WTC11 (cell line): ENCODE measurements at regions not wholly inside any gene's neighbourhood (a gene's known extent, or its start where the extent isn't known, plus 50 kb on each side); places are given as distances from the start of the nearest gene placed in this dataset.

ENCODE experiments used
- ATAC-seq: fragments of 200-7000 bp; cut with Tn5 transposase; 2 replicates; pipeline ENCODE4 v1.10.0; 2021; ENCODE audit warnings: mild to moderate bottlenecking, moderate library complexity
- CTCF ChIA-PET: fragments of 300-600 bp; sonication (Branson Sonifier 250); formaldehyde crosslinking; loops from one replicate; lab custom pipeline; 2021; ENCODE audit warnings: antibody characterized with exemption; lab: Charles Lee
- POLR2A ChIA-PET: fragments of 350-600 bp; sonication (Branson Sonifier 250); formaldehyde crosslinking; loops from one replicate; lab custom pipeline; 2021; ENCODE audit warnings: antibody characterized with exemption; lab: Charles Lee
- DNase-seq: peaks from one replicate; pipeline ENCODE4 v3.0.0; 2021; ENCODE audit warnings: low spot score
- H3K27ac Mint-ChIP-seq: 2 replicates; pipeline ENCODE4 v1.8.0; 2021; ENCODE audit warnings: mixed read lengths
- H3K27me3 Mint-ChIP-seq: 2 replicates; pipeline ENCODE4 v1.8.0; 2021; ENCODE audit warnings: low read depth, mild to moderate bottlenecking, moderate library complexity, mixed read lengths
- H3K36me3 Mint-ChIP-seq: 2 replicates; pipeline ENCODE4 v1.8.0; 2021; ENCODE audit warnings: mixed read lengths
- H3K4me1 Mint-ChIP-seq: 2 replicates; pipeline ENCODE4 v1.8.0; 2022; ENCODE audit warnings: mixed read lengths
- H3K4me3 Mint-ChIP-seq: 2 replicates; pipeline ENCODE4 v1.8.0; 2021; ENCODE audit warnings: mild to moderate bottlenecking, moderate library complexity, mixed read lengths
- H3K9me3 Mint-ChIP-seq: 2 replicates; pipeline ENCODE4 v1.8.0; 2021; ENCODE audit warnings: mixed read lengths
- ATF1 ChIP-seq: sonication (generic); formaldehyde crosslinking; IDR thresholded peaks from 2 replicates; pipeline ENCODE4 v1.8.1; 2023; ENCODE audit warnings: mild to moderate bottlenecking, moderate library complexity, missing genetic modification reagents
- CBFB ChIP-seq: sonication (generic); formaldehyde crosslinking; IDR thresholded peaks from 2 replicates; pipeline ENCODE4 v1.8.1; 2022; ENCODE audit warnings: mild to moderate bottlenecking, low read depth, missing genetic modification reagents
- GABPB1 ChIP-seq: sonication (generic); formaldehyde crosslinking; IDR thresholded peaks from 2 replicates; pipeline ENCODE4 v1.8.1; 2023; ENCODE audit warnings: mild to moderate bottlenecking, missing genetic modification reagents
- GTF2I ChIP-seq: fragments of 250-450 bp; sonication (Bioruptor Pico); conservative IDR thresholded peaks from 2 replicates; pipeline ENCODE4 v1.4.0; 2021; ENCODE audit warnings: mild to moderate bottlenecking
- JAZF1 ChIP-seq: fragments of 250-450 bp; sonication (Bioruptor Pico); IDR thresholded peaks from 2 replicates; pipeline ENCODE4 v1.9.0; 2021; ENCODE audit warnings: moderate library complexity, mild to moderate bottlenecking, inconsistent platforms
- NFE2L1 ChIP-seq: sonication (generic); formaldehyde crosslinking; IDR thresholded peaks from 2 replicates; pipeline ENCODE4 v1.8.1; 2023; ENCODE audit warnings: missing genetic modification reagents
- NR1H2 ChIP-seq: sonication (generic); formaldehyde crosslinking; IDR thresholded peaks from 2 replicates; pipeline ENCODE4 v1.9.0; 2021; ENCODE audit warnings: mild to moderate bottlenecking, moderate library complexity, missing genetic modification reagents
- RELA ChIP-seq: sonication (generic); formaldehyde crosslinking; IDR thresholded peaks from 2 replicates; pipeline ENCODE4 v1.8.1; 2022; ENCODE audit warnings: missing genetic modification reagents, mild to moderate bottlenecking, borderline replicate concordance
- SMAD4 ChIP-seq: sonication (generic); formaldehyde crosslinking; IDR thresholded peaks from 2 replicates; pipeline ENCODE4 v1.8.0; 2022; ENCODE audit warnings: mild to moderate bottlenecking, missing genetic modification reagents
- TEAD4 ChIP-seq: sonication (generic); formaldehyde crosslinking; IDR thresholded peaks from 2 replicates; pipeline ENCODE4 v1.8.0; 2022; ENCODE audit warnings: mild to moderate bottlenecking, missing genetic modification reagents
- ZNF219 ChIP-seq: sonication (generic); formaldehyde crosslinking; IDR thresholded peaks from 2 replicates; pipeline ENCODE4 v1.8.0; 2023; ENCODE audit warnings: missing genetic modification reagents, mild to moderate bottlenecking, borderline replicate concordance
- ZNF396 ChIP-seq: fragments of 250-450 bp; sonication (Bioruptor Pico); IDR thresholded peaks from 2 replicates; pipeline ENCODE4 v1.8.0; 2021; ENCODE audit warnings: mild to moderate bottlenecking, moderate library complexity, borderline replicate concordance
- TF ChIP-seq, protein P1 (sequence below): fragments of 250-450 bp; sonication (Bioruptor Pico); IDR thresholded peaks from 2 replicates; pipeline ENCODE4 v2.1.2; 2022; ENCODE audit warnings: mild to moderate bottlenecking, moderate library complexity
- TF ChIP-seq, protein P2 (sequence below): sonication (generic); formaldehyde crosslinking; IDR thresholded peaks from 2 replicates; pipeline ENCODE4 v1.8.1; 2023; ENCODE audit warnings: mild to moderate bottlenecking, missing genetic modification reagents, moderate library complexity
- TF ChIP-seq, protein P3 (sequence below): sonication (generic); formaldehyde crosslinking; IDR thresholded peaks from 2 replicates; pipeline ENCODE4 v1.8.1; 2022; ENCODE audit warnings: low read depth, missing genetic modification reagents, borderline replicate concordance
- TF ChIP-seq, protein P4 (sequence below): sonication (generic); formaldehyde crosslinking; IDR thresholded peaks from 2 replicates; pipeline ENCODE4 v1.8.0; 2023; ENCODE audit warnings: missing genetic modification reagents, mild to moderate bottlenecking, borderline replicate concordance
- TF ChIP-seq, protein P5 (sequence below): sonication (generic); formaldehyde crosslinking; IDR thresholded peaks from 2 replicates; pipeline ENCODE4 v1.8.1; 2023; ENCODE audit warnings: mild to moderate bottlenecking, missing genetic modification reagents
- TF ChIP-seq, protein P6 (sequence below): fragments of 250-450 bp; sonication (Bioruptor Pico); IDR thresholded peaks from 2 replicates; pipeline ENCODE4 v1.9.0; 2021; ENCODE audit warnings: mild to moderate bottlenecking

DNA sequence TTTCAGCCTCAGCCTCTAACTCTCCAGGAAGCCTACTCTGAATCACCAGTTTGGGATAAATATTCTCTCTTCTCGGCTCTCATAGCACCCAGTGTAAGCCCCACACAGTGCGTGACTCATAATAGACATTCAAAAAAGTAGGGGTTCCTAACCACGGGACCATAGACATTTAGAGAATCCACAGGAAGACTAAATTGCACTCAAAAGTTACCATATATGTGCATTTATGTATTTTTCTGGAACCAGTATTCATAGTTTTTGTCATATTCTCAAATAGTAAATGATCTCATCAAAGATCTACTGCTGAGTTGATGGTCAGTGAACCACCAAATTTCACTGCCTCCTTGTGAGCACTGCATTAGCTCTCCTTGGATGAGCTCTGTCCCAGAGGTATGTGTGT lies 625.7 kb downstream of the SMARCA1 start (continued):
- TF ChIP-seq, protein P1, sequence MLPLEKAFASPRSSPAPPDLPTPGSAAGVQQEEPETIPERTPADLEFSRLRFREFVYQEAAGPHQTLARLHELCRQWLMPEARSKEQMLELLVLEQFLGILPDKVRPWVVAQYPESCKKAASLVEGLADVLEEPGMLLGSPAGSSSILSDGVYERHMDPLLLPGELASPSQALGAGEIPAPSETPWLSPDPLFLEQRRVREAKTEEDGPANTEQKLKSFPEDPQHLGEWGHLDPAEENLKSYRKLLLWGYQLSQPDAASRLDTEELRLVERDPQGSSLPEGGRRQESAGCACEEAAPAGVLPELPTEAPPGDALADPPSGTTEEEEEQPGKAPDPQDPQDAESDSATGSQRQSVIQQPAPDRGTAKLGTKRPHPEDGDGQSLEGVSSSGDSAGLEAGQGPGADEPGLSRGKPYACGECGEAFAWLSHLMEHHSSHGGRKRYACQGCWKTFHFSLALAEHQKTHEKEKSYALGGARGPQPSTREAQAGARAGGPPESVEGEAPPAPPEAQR (CRISPR knock-in tag) = no peak
- TF ChIP-seq, protein P2, sequence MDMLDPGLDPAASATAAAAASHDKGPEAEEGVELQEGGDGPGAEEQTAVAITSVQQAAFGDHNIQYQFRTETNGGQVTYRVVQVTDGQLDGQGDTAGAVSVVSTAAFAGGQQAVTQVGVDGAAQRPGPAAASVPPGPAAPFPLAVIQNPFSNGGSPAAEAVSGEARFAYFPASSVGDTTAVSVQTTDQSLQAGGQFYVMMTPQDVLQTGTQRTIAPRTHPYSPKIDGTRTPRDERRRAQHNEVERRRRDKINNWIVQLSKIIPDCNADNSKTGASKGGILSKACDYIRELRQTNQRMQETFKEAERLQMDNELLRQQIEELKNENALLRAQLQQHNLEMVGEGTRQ (CRISPR knock-in tag) = no peak
- TF ChIP-seq, protein P3, sequence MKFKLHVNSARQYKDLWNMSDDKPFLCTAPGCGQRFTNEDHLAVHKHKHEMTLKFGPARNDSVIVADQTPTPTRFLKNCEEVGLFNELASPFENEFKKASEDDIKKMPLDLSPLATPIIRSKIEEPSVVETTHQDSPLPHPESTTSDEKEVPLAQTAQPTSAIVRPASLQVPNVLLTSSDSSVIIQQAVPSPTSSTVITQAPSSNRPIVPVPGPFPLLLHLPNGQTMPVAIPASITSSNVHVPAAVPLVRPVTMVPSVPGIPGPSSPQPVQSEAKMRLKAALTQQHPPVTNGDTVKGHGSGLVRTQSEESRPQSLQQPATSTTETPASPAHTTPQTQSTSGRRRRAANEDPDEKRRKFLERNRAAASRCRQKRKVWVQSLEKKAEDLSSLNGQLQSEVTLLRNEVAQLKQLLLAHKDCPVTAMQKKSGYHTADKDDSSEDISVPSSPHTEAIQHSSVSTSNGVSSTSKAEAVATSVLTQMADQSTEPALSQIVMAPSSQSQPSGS (CRISPR knock-in tag) = no peak
- TF ChIP-seq NR1H2 (CRISPR knock-in tag) = no peak
- TF ChIP-seq JAZF1 = no peak
- TF ChIP-seq, protein P4, sequence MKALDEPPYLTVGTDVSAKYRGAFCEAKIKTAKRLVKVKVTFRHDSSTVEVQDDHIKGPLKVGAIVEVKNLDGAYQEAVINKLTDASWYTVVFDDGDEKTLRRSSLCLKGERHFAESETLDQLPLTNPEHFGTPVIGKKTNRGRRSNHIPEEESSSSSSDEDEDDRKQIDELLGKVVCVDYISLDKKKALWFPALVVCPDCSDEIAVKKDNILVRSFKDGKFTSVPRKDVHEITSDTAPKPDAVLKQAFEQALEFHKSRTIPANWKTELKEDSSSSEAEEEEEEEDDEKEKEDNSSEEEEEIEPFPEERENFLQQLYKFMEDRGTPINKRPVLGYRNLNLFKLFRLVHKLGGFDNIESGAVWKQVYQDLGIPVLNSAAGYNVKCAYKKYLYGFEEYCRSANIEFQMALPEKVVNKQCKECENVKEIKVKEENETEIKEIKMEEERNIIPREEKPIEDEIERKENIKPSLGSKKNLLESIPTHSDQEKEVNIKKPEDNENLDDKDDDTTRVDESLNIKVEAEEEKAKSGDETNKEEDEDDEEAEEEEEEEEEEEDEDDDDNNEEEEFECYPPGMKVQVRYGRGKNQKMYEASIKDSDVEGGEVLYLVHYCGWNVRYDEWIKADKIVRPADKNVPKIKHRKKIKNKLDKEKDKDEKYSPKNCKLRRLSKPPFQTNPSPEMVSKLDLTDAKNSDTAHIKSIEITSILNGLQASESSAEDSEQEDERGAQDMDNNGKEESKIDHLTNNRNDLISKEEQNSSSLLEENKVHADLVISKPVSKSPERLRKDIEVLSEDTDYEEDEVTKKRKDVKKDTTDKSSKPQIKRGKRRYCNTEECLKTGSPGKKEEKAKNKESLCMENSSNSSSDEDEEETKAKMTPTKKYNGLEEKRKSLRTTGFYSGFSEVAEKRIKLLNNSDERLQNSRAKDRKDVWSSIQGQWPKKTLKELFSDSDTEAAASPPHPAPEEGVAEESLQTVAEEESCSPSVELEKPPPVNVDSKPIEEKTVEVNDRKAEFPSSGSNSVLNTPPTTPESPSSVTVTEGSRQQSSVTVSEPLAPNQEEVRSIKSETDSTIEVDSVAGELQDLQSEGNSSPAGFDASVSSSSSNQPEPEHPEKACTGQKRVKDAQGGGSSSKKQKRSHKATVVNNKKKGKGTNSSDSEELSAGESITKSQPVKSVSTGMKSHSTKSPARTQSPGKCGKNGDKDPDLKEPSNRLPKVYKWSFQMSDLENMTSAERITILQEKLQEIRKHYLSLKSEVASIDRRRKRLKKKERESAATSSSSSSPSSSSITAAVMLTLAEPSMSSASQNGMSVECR (CRISPR knock-in tag) = no peak
- TF ChIP-seq RELA (CRISPR knock-in tag) = no peak
- TF ChIP-seq, protein P5, sequence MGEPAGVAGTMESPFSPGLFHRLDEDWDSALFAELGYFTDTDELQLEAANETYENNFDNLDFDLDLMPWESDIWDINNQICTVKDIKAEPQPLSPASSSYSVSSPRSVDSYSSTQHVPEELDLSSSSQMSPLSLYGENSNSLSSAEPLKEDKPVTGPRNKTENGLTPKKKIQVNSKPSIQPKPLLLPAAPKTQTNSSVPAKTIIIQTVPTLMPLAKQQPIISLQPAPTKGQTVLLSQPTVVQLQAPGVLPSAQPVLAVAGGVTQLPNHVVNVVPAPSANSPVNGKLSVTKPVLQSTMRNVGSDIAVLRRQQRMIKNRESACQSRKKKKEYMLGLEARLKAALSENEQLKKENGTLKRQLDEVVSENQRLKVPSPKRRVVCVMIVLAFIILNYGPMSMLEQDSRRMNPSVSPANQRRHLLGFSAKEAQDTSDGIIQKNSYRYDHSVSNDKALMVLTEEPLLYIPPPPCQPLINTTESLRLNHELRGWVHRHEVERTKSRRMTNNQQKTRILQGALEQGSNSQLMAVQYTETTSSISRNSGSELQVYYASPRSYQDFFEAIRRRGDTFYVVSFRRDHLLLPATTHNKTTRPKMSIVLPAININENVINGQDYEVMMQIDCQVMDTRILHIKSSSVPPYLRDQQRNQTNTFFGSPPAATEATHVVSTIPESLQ (CRISPR knock-in tag) = no peak
- no peak for TF ChIP-seq ZNF396
- no peak for TF ChIP-seq ATF1 (CRISPR knock-in tag)
- no peak for TF ChIP-seq SMAD4
- TF ChIP-seq, all 79 proteins: peak for 0

DNA sequence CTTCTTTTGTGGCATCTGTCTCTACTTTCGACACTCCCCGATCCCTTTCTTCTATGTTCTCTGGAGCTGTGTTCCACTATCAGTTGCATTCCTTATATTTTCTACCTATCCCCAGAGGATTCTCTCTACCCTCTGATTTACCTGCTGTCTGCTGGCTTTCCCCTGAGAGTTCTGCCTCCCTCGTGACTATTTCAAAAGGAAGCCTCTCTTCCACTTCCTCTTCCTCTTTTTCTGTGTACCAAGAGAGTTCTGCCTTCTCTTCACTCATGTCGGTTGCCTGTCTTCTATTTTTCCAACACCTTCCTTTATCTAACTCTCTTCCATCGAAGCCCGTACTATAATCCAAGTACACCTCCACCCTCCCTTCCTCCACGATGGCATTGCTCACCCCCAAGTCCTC lies 631.7 kb downstream of the SMARCA1 start:
- CTCF ChIA-PET = no interaction called here
- Mint-ChIP-seq H3K27me3 (no peaks in the 10 kb centered on the region; the same call in 1 of the 2 replicates), H3K9me3 (no peaks in the 10 kb centered on the region)

More for the DNA sequence above, 631.7 kb downstream of the SMARCA1 start:
- POLR2A ChIA-PET = no interaction called here
- H3K27ac Mint-ChIP-seq = no peak overlapping the region
- TF ChIP-seq TEAD4 (CRISPR knock-in tag) (no peak), GABPB1 (CRISPR knock-in tag) (no peak), NFE2L1 (no peak), CBFB (CRISPR knock-in tag) (no peak), ZNF219 (no peak), GTF2I (no peak)
- TF ChIP-seq, protein P6, sequence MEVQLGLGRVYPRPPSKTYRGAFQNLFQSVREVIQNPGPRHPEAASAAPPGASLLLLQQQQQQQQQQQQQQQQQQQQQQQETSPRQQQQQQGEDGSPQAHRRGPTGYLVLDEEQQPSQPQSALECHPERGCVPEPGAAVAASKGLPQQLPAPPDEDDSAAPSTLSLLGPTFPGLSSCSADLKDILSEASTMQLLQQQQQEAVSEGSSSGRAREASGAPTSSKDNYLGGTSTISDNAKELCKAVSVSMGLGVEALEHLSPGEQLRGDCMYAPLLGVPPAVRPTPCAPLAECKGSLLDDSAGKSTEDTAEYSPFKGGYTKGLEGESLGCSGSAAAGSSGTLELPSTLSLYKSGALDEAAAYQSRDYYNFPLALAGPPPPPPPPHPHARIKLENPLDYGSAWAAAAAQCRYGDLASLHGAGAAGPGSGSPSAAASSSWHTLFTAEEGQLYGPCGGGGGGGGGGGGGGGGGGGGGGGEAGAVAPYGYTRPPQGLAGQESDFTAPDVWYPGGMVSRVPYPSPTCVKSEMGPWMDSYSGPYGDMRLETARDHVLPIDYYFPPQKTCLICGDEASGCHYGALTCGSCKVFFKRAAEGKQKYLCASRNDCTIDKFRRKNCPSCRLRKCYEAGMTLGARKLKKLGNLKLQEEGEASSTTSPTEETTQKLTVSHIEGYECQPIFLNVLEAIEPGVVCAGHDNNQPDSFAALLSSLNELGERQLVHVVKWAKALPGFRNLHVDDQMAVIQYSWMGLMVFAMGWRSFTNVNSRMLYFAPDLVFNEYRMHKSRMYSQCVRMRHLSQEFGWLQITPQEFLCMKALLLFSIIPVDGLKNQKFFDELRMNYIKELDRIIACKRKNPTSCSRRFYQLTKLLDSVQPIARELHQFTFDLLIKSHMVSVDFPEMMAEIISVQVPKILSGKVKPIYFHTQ (CRISPR knock-in tag) = no peak
- no peaks in the 10 kb centered on the region for H3K4me1 Mint-ChIP-seq
- no peak for DNase-seq
- no peak for ATAC-seq
- H3K4me3 Mint-ChIP-seq = no peak overlapping the region
- no peaks in the 10 kb centered on the region for H3K36me3 Mint-ChIP-seq
